Hypothalamus (tissue), 51 donors: ENCODE measurements at regions not wholly inside any gene's neighbourhood (a gene's known extent, or its start where the extent isn't known, plus 50 kb on each side); places are given as distances from the start of the nearest gene placed in this dataset.
"Not testable (repeated sequence)": the region's sequence is repeated elsewhere in the genome, so short reads cannot be mapped to it uniquely, and the experiment has no call there.

Experiments used
- DNase-seq, 51 donors: peaks; one replicate each; lab custom pipeline; 2025; lab: John Stamatoyannopoulos, UW

GRCh38 chr5:106412606-106413005 is 1258.1 kb downstream of the EFNA5 start:
- no peak for DNase-seq

- DNase-seq: no peak
Measured at GRCh38 chr5:106408570-106408969, 1262.2 kb downstream of the EFNA5 start.

GRCh38 chr5:106408141-106408540 is 1262.6 kb downstream of the EFNA5 start:
- no peak for DNase-seq

- no peak for DNase-seq
Measured at GRCh38 chr5:106401561-106401960, 1269.2 kb downstream of the EFNA5 start.

GRCh38 chr5:106399391-106399790 is 1271.3 kb downstream of the EFNA5 start:
- DNase-seq: no peak

GRCh38 chr5:106397700-106398099 is 1273.0 kb downstream of the EFNA5 start:
- no peak for DNase-seq

GRCh38 chr5:106393276-106393675 is 1277.5 kb downstream of the EFNA5 start:
- no peak for DNase-seq

GRCh38 chr5:106392766-106393165 is 1278.0 kb downstream of the EFNA5 start:
- no peak for DNase-seq

- not testable (repeated sequence) for DNase-seq
Measured at GRCh38 chr5:106387767-106388166, 1283.0 kb downstream of the EFNA5 start.

GRCh38 chr5:106386287-106386686 is 1284.5 kb downstream of the EFNA5 start:
- no peak for DNase-seq

GRCh38 chr5:106380736-106381135 is 1290.0 kb downstream of the EFNA5 start:
- DNase-seq: no peak

GRCh38 chr5:106376522-106376921 is 1294.2 kb downstream of the EFNA5 start:
- DNase-seq: no peak

GRCh38 chr5:106374956-106375355 is 1295.8 kb downstream of the EFNA5 start:
- no peak for DNase-seq

GRCh38 chr5:106368021-106368420 is 1302.7 kb downstream of the EFNA5 start:
- DNase-seq: no peak

- no peak for DNase-seq
Measured at GRCh38 chr5:106367281-106367680, 1303.5 kb downstream of the EFNA5 start.

GRCh38 chr5:106363578-106363977 is 1307.2 kb downstream of the EFNA5 start:
- no peak for DNase-seq

GRCh38 chr5:106361905-106362304 is 1308.8 kb downstream of the EFNA5 start:
- no peak for DNase-seq

- DNase-seq: no peak
Measured at GRCh38 chr5:106331415-106331814, 1339.3 kb downstream of the EFNA5 start.

- no peak for DNase-seq
Measured at GRCh38 chr5:106324356-106324755, 1346.4 kb downstream of the EFNA5 start.

GRCh38 chr5:106321242-106321641 is 1349.5 kb downstream of the EFNA5 start:
- no peak for DNase-seq

- no peak for DNase-seq
Measured at GRCh38 chr5:106314221-106314824, 1356.4 kb downstream of the EFNA5 start.

- no peak for DNase-seq
Measured at GRCh38 chr5:106312360-106312759, 1358.4 kb downstream of the EFNA5 start.

- no peak for DNase-seq
Measured at GRCh38 chr5:106311230-106311915, 1359.4 kb downstream of the EFNA5 start.
